SU-DHL-6 (cell line): ENCODE measurements at regions not wholly inside any gene's neighbourhood (a gene's known extent, or its start where the extent isn't known, plus 50 kb on each side); places are given as distances from the start of the nearest gene placed in this dataset.

ENCODE experiments used
- EZH2phosphoT487 ChIP-seq: fragments of 200-600 bp; sonication (generic), shearing (Covaris generic); conservative IDR thresholded peaks from 2 replicates; pipeline ENCODE4 v1.6.1; 2018; ENCODE audit warnings: mild to moderate bottlenecking, antibody characterized with exemption, low read length, moderate library complexity, mixed read lengths
- TF ChIP-seq, protein P1 (sequence below): fragments of 200-600 bp; sonication (generic); IDR thresholded peaks from one replicate; pipeline ENCODE4 v1.5.1; 2017; ENCODE audit warnings: antibody characterized with exemption, mild to moderate bottlenecking, low read length, moderate library complexity; ENCODE audit not compliant: insufficient read depth, poor library complexity, severe bottlenecking

GRCh38 chr3:157981819-157982218, 124.4 kb downstream of the SHOX2 start:
- TF ChIP-seq, protein P1, sequence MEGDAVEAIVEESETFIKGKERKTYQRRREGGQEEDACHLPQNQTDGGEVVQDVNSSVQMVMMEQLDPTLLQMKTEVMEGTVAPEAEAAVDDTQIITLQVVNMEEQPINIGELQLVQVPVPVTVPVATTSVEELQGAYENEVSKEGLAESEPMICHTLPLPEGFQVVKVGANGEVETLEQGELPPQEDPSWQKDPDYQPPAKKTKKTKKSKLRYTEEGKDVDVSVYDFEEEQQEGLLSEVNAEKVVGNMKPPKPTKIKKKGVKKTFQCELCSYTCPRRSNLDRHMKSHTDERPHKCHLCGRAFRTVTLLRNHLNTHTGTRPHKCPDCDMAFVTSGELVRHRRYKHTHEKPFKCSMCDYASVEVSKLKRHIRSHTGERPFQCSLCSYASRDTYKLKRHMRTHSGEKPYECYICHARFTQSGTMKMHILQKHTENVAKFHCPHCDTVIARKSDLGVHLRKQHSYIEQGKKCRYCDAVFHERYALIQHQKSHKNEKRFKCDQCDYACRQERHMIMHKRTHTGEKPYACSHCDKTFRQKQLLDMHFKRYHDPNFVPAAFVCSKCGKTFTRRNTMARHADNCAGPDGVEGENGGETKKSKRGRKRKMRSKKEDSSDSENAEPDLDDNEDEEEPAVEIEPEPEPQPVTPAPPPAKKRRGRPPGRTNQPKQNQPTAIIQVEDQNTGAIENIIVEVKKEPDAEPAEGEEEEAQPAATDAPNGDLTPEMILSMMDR, result no peak
- no peak for TF ChIP-seq EZH2phosphoT487
